Umbilical cord (tissue), 1 donor: ENCODE measurements at regions not wholly inside any gene's neighbourhood (a gene's known extent, or its start where the extent isn't known, plus 50 kb on each side); places are given as distances from the start of the nearest gene placed in this dataset.

Source experiments
- DNase-seq: peaks from one replicate; pipeline ENCODE4 v3.0.0-alpha.2; 2015; ENCODE audit warnings: low spot score

- no peak for DNase-seq
Observed at GRCh38 chr2:234193977-234194563, 143.6 kb downstream of the SPP2 start.

GRCh38 chr2:234191819-234192407 lies 141.4 kb downstream of the SPP2 start:
- DNase-seq, result peak; percentile 28

- DNase-seq, result no peak
Observed at GRCh38 chr2:234189786-234190300, 139.3 kb downstream of the SPP2 start.

GRCh38 chr2:234189230-234189629 lies 138.7 kb downstream of the SPP2 start:
- DNase-seq, result no peak

GRCh38 chr2:234187646-234188174 lies 137.2 kb downstream of the SPP2 start:
- DNase-seq, result no peak

GRCh38 chr2:234181121-234181520 lies 130.6 kb downstream of the SPP2 start:
- DNase-seq, result no peak

GRCh38 chr2:234179031-234179363 lies 128.5 kb downstream of the SPP2 start:
- no peak for DNase-seq

- DNase-seq, result peak; percentile 50
Observed at GRCh38 chr2:234178330-234179030, 128.0 kb downstream of the SPP2 start.

GRCh38 chr2:234175649-234176048 lies 125.1 kb downstream of the SPP2 start:
- no peak for DNase-seq

GRCh38 chr2:234174742-234175141 lies 124.2 kb downstream of the SPP2 start:
- no peak for DNase-seq

GRCh38 chr2:234172532-234172931 lies 122.0 kb downstream of the SPP2 start:
- no peak for DNase-seq

- DNase-seq, result peak; percentile 76
Observed at GRCh38 chr2:234172066-234172465, 121.6 kb downstream of the SPP2 start.

- no peak for DNase-seq
Observed at GRCh38 chr2:234171666-234172065, 121.2 kb downstream of the SPP2 start.

- DNase-seq, result no peak
Observed at GRCh38 chr2:234169674-234170073, 119.2 kb downstream of the SPP2 start.

GRCh38 chr2:234168605-234169570 lies 118.4 kb downstream of the SPP2 start:
- DNase-seq, result peak; percentile 83

GRCh38 chr2:234166531-234166930 lies 116.0 kb downstream of the SPP2 start:
- DNase-seq, result no peak

GRCh38 chr2:234165421-234165820 lies 114.9 kb downstream of the SPP2 start:
- peak; percentile 45 for DNase-seq

GRCh38 chr2:234164493-234165413 lies 114.3 kb downstream of the SPP2 start:
- no peak for DNase-seq

- no peak for DNase-seq
Observed at GRCh38 chr2:234163510-234164045, 113.1 kb downstream of the SPP2 start.

GRCh38 chr2:234162861-234163260 lies 112.4 kb downstream of the SPP2 start:
- DNase-seq, result peak; percentile 70
